Tibial nerve (tissue), 4 donors: ENCODE measurements at regions not wholly inside any gene's neighbourhood (a gene's known extent, or its start where the extent isn't known, plus 50 kb on each side); places are given as distances from the start of the nearest gene placed in this dataset.
"Not testable (repeated sequence)": the region's sequence is repeated elsewhere in the genome, so short reads cannot be mapped to it uniquely, and the experiment has no call there.

ENCODE experiments used
- CTCF ChIP-seq, 5 experiments: fragments of 200-600 bp in 3 of 5; fragments of 450-650 bp in 2 of 5; sonication (generic) in 3 of 5; IDR thresholded peaks; one replicate each; pipeline ENCODE4 v1.5.1; 2016 to 2019; ENCODE audit warnings: antibody characterized with exemption in 5 of 5, mild to moderate bottlenecking in 3 of 5, moderate library complexity in 2 of 5
- EP300 ChIP-seq, 2 donors: sonication (generic); formaldehyde crosslinking; IDR thresholded peaks; one replicate each; pipeline ENCODE4 v1.6.1; 2017; ENCODE audit warnings: antibody characterized with exemption in 2 of 2, mild to moderate bottlenecking in 1 of 2
- POLR2A ChIP-seq, 2 donors: fragments of 450-650 bp; IDR thresholded peaks; one replicate each; pipeline ENCODE4 v1.6.1; 2017; ENCODE audit warnings: antibody characterized with exemption in 2 of 2, mild to moderate bottlenecking in 2 of 2, moderate library complexity in 2 of 2

GRCh38 chr1:166409253-166410082, 242.7 kb upstream of the FAM78B start:
- not testable (repeated sequence) for TF ChIP-seq CTCF, EP300, POLR2A (IDR thresholded peaks at IDR 0.05)
